ENCODE measurements at regions not wholly inside any gene's neighbourhood (a gene's known extent, or its start where the extent isn't known, plus 50 kb on each side); places are given as distances from the start of the nearest gene placed in this dataset.

GRCh38 chr17:34000639-34001038 lies 254.4 kb upstream of the CCL2 start:
- Histone ChIP-seq H3K27me3 (no peaks in the 10 kb centered on the region), H3K36me3 (no peaks in the 10 kb centered on the region), H3K9me3 (peaks cover 4 to 41% of the 10 kb centered on the region in 2 donors), H3K27ac (no peak overlapping the region), H3K4me3 (no peak overlapping the region), H3K4me1 (no peaks in the 10 kb centered on the region)
- no peak for DNase-seq (ENCODE audit: low spot score)
- TF ChIP-seq CTCF (IDR thresholded peaks at IDR 0.05), result no peak

GRCh38 chr17:34001246-34001645 lies 253.8 kb upstream of the CCL2 start:
- no peak overlapping the region for H3K4me3 ChIP-seq
- no peak overlapping the region for H3K27ac ChIP-seq
- peaks cover 4 to 41% of the 10 kb centered on the region in 2 donors for H3K9me3 ChIP-seq
- H3K36me3 ChIP-seq, result no peaks in the 10 kb centered on the region
- no peak for DNase-seq (ENCODE audit: low spot score)
- H3K4me1 ChIP-seq, result no peaks in the 10 kb centered on the region
- TF ChIP-seq CTCF (IDR thresholded peaks at IDR 0.05), result no peak
- no peaks in the 10 kb centered on the region for H3K27me3 ChIP-seq

- no peak overlapping the region for H3K4me3 ChIP-seq
Observed at GRCh38 chr17:34006126-34006525, 249.0 kb upstream of the CCL2 start.

GRCh38 chr17:34008125-34008524 lies 247.0 kb upstream of the CCL2 start:
- no peaks in the 10 kb centered on the region for H3K36me3 ChIP-seq
- H3K9me3 ChIP-seq, result no peaks in the 10 kb centered on the region
- no peaks in the 10 kb centered on the region for H3K4me1 ChIP-seq
- no peak for TF ChIP-seq CTCF (IDR thresholded peaks at IDR 0.05)
- no peak overlapping the region for H3K27ac ChIP-seq
- no peak for DNase-seq (ENCODE audit: low spot score)
- H3K4me3 ChIP-seq, result no peak overlapping the region
- H3K27me3 ChIP-seq, result no peaks in the 10 kb centered on the region

More at GRCh38 chr17:34006126-34006525, 249.0 kb upstream of the CCL2 start:
- H3K4me1 ChIP-seq, result no peaks in the 10 kb centered on the region
- DNase-seq (ENCODE audit: low spot score), result no peak
- TF ChIP-seq CTCF (IDR thresholded peaks at IDR 0.05), result no peak
- H3K27ac ChIP-seq, result no peak overlapping the region
- no peaks in the 10 kb centered on the region for H3K36me3 ChIP-seq
- peaks cover 3 to 14% of the 10 kb centered on the region in 2 donors for H3K9me3 ChIP-seq
- H3K27me3 ChIP-seq, result no peaks in the 10 kb centered on the region

- Histone ChIP-seq H3K9me3 (no peaks in the 10 kb centered on the region), H3K36me3 (no peaks in the 10 kb centered on the region), H3K27me3 (no peaks in the 10 kb centered on the region), H3K4me1 (no peaks in the 10 kb centered on the region), H3K27ac (no peak overlapping the region), H3K4me3 (no peak overlapping the region)
- no peak for TF ChIP-seq CTCF (IDR thresholded peaks at IDR 0.05)
- no peak for DNase-seq (ENCODE audit: low spot score)
Observed at GRCh38 chr17:34009912-34010311, 245.2 kb upstream of the CCL2 start.

GRCh38 chr17:34010534-34010933 lies 244.6 kb upstream of the CCL2 start:
- no peak for DNase-seq (ENCODE audit: low spot score)
- no peaks in the 10 kb centered on the region for H3K9me3 ChIP-seq
- no peaks in the 10 kb centered on the region for H3K4me1 ChIP-seq
- no peak overlapping the region for H3K27ac ChIP-seq
- H3K36me3 ChIP-seq, result no peaks in the 10 kb centered on the region
- no peak overlapping the region for H3K4me3 ChIP-seq
- H3K27me3 ChIP-seq, result no peaks in the 10 kb centered on the region
- no peak for TF ChIP-seq CTCF (IDR thresholded peaks at IDR 0.05)
